Mesenchymal stem cell (in vitro differentiated cells and primary cell): ENCODE measurements at regions not wholly inside any gene's neighbourhood (a gene's known extent, or its start where the extent isn't known, plus 50 kb on each side); places are given as distances from the start of the nearest gene placed in this dataset.

ENCODE experiments used
- DNase-seq: peaks from one replicate; pipeline ENCODE4 v3.0.0-alpha.2; 2013
- H2AFZ ChIP-seq: one replicate; pipeline ENCODE4 v1.6.1; 2013; ENCODE audit warnings: low read depth, mild to moderate bottlenecking, control low read depth, inconsistent platforms, low read length, moderate library complexity
- H2AK5ac ChIP-seq: 2 replicates; pipeline ENCODE4 v1.6.1; 2013; ENCODE audit warnings: low read length, moderate library complexity, mild to moderate bottlenecking, inconsistent platforms; ENCODE audit not compliant: severe bottlenecking
- H2BK120ac ChIP-seq: one replicate; pipeline ENCODE4 v1.6.1; 2013; ENCODE audit warnings: low read depth, mild to moderate bottlenecking, inconsistent platforms, low read length, moderate library complexity
- H2BK12ac ChIP-seq, 2 experiments: one replicate each; pipeline ENCODE4 v1.6.1; 2013; ENCODE audit warnings: inconsistent platforms in 2 of 2, low read length in 2 of 2, mild to moderate bottlenecking in 2 of 2, moderate library complexity in 2 of 2, control low read depth in 1 of 2
- H2BK15ac ChIP-seq: one replicate; pipeline ENCODE4 v1.6.1; 2013; ENCODE audit warnings: mild to moderate bottlenecking, low read depth, inconsistent platforms; ENCODE audit not compliant: poor library complexity, severe bottlenecking
- H2BK5ac ChIP-seq: 2 replicates; pipeline ENCODE4 v1.6.1; 2013; ENCODE audit warnings: low read depth, mild to moderate bottlenecking, low read length, control low read depth, inconsistent platforms; ENCODE audit not compliant: poor library complexity, severe bottlenecking
- H3K14ac ChIP-seq, 2 experiments: one replicate each; pipeline ENCODE4 v1.6.1; 2013; ENCODE audit warnings: inconsistent platforms in 2 of 2, low read length in 2 of 2, control low read depth in 1 of 2, mild to moderate bottlenecking in 1 of 2, moderate library complexity in 1 of 2
- H3K18ac ChIP-seq, 2 experiments: one replicate each; pipeline ENCODE4 v1.6.1; 2013; ENCODE audit warnings: inconsistent platforms in 2 of 2, low read length in 2 of 2, control low read depth in 1 of 2, low read depth in 1 of 2, mild to moderate bottlenecking in 1 of 2
- H3K23ac ChIP-seq, 2 experiments: one replicate each; pipeline ENCODE4 v1.6.1; 2013; ENCODE audit warnings: inconsistent platforms in 2 of 2, low read length in 2 of 2, mild to moderate bottlenecking in 2 of 2, moderate library complexity in 2 of 2, control low read depth in 1 of 2
- H3K27ac ChIP-seq: 2 replicates; pipeline ENCODE4 v1.5.1; 2013; ENCODE audit warnings: mild to moderate bottlenecking, moderate library complexity, low read length, control low read depth, inconsistent platforms; ENCODE audit not compliant: poor library complexity, severe bottlenecking
- H3K27me3 ChIP-seq, 2 experiments: 2 replicates each; pipeline versions ENCODE4 v1.6.1 to v1.7.0; 2013; ENCODE audit warnings: low read length in 2 of 2, mild to moderate bottlenecking in 2 of 2, moderate library complexity in 2 of 2, control low read depth in 1 of 2, inconsistent platforms in 1 of 2; ENCODE audit not compliant: control insufficient read depth in 1 of 2, insufficient read depth in 1 of 2
- H3K36me3 ChIP-seq, 2 experiments: 2 replicates each; pipeline versions ENCODE4 v1.6.1 to v1.7.0; 2013; ENCODE audit warnings: low read length in 2 of 2, control low read depth in 1 of 2, inconsistent platforms in 1 of 2, low read depth in 1 of 2, mild to moderate bottlenecking in 1 of 2; ENCODE audit not compliant: insufficient read depth in 2 of 2, control insufficient read depth in 1 of 2
- H3K4ac ChIP-seq, 2 experiments: one replicate each; pipeline ENCODE4 v1.6.1; 2013; ENCODE audit warnings: inconsistent platforms in 2 of 2, low read length in 2 of 2, mild to moderate bottlenecking in 2 of 2, moderate library complexity in 2 of 2, control low read depth in 1 of 2, low read depth in 1 of 2
- H3K4me1 ChIP-seq: 2 replicates; pipeline ENCODE4 v1.6.1; 2013; ENCODE audit warnings: low read depth, low read length, control low read depth; ENCODE audit not compliant: control insufficient read depth, insufficient read depth
- H3K4me2 ChIP-seq: 2 replicates; pipeline ENCODE4 v1.6.1; 2013; ENCODE audit warnings: low read length, mild to moderate bottlenecking, inconsistent platforms; ENCODE audit not compliant: poor library complexity, severe bottlenecking
- H3K4me3 ChIP-seq, 2 experiments: 2 replicates each; pipeline versions ENCODE4 v1.5.1 to v1.7.0; 2013; ENCODE audit warnings: low read length in 2 of 2, mild to moderate bottlenecking in 2 of 2, control low read depth in 1 of 2, low read depth in 1 of 2; ENCODE audit not compliant: insufficient read depth in 1 of 2
- H3K79me1 ChIP-seq: replicated peaks from 2 replicates; pipeline ENCODE4 v1.6.1; 2013; ENCODE audit warnings: mild to moderate bottlenecking, control low read depth, low read length, inconsistent platforms; ENCODE audit not compliant: poor library complexity, severe bottlenecking
- H3K9ac ChIP-seq: 2 replicates; pipeline ENCODE4 v1.7.0; 2013; ENCODE audit warnings: mild to moderate bottlenecking, low read length, moderate library complexity
- H3K9me3 ChIP-seq: 2 replicates; pipeline ENCODE4 v1.7.0; 2013; ENCODE audit warnings: mild to moderate bottlenecking, low read length; ENCODE audit not compliant: control insufficient read depth
- H4K8ac ChIP-seq: one replicate; pipeline ENCODE4 v1.6.1; 2013; ENCODE audit warnings: inconsistent platforms, mild to moderate bottlenecking, low read length, moderate library complexity
- H4K91ac ChIP-seq: one replicate; pipeline ENCODE4 v1.6.1; 2013; ENCODE audit warnings: mild to moderate bottlenecking, low read length, inconsistent platforms
- WGBS: methylation state at CpG from one replicate; pipeline ENCODE4 v1.1.7; 2013; ENCODE audit warnings: mixed read lengths; 5-methylcytosine and 5-hydroxymethylcytosine counted together

- DNase-seq = peak; percentile 26
- Histone ChIP-seq H3K27me3 (no peaks in the 10 kb centered on the region), H3K4me2 (no peak overlapping the region), H3K4ac (no peak overlapping the region), H2BK5ac (no peak overlapping the region), H4K91ac (no peak overlapping the region), H2AK5ac (no peak overlapping the region), H3K9me3 (no peaks in the 10 kb centered on the region), H2AFZ (no peak overlapping the region), H2BK120ac (no peak overlapping the region), H3K9ac (peak overlapping the region; percentile 25), H3K79me1 (no peaks in the 10 kb centered on the region), H3K4me1 (no peaks in the 10 kb centered on the region), H3K4me3 (no peak overlapping the region), H2BK12ac (no peak overlapping the region), H3K27ac (no peak overlapping the region), H3K23ac (no peak overlapping the region), H3K18ac (no peak overlapping the region), H3K14ac (no peak overlapping the region), H3K36me3 (no peaks in the 10 kb centered on the region), H4K8ac (no peak overlapping the region), H2BK15ac (no peak overlapping the region)
These were observed 880.4 kb downstream of the EPHA7 start for GRCh38 chr6:92538926-92539325.

GRCh38 chr6:92538275-92538674, 881.1 kb downstream of the EPHA7 start:
- H3K9me3 ChIP-seq = no peaks in the 10 kb centered on the region
- DNase-seq = peak; percentile 52
- no peaks in the 10 kb centered on the region for H3K36me3 ChIP-seq
- H2BK5ac ChIP-seq = no peak overlapping the region
- no peak overlapping the region for H4K8ac ChIP-seq
- H3K9ac ChIP-seq = peak overlapping the region; percentile 25
- H3K27ac ChIP-seq = no peak overlapping the region
- H3K4me2 ChIP-seq = no peak overlapping the region
- no peak overlapping the region for H2BK15ac ChIP-seq
- WGBS = 15% methylated on average over 1 of the region's 1 CpG
- no peak overlapping the region for H3K14ac ChIP-seq
- H3K4me3 ChIP-seq = no peak overlapping the region
- H3K4ac ChIP-seq = no peak overlapping the region
- H2AFZ ChIP-seq = no peak overlapping the region
- H3K27me3 ChIP-seq = no peaks in the 10 kb centered on the region
- H2BK120ac ChIP-seq = no peak overlapping the region
- H3K23ac ChIP-seq = no peak overlapping the region
- H2BK12ac ChIP-seq = no peak overlapping the region
- no peaks in the 10 kb centered on the region for H3K4me1 ChIP-seq
- no peak overlapping the region for H3K18ac ChIP-seq
- H3K79me1 ChIP-seq = no peaks in the 10 kb centered on the region
- no peak overlapping the region for H2AK5ac ChIP-seq
- H4K91ac ChIP-seq = no peak overlapping the region

GRCh38 chr6:92534109-92534508, 885.2 kb downstream of the EPHA7 start:
- no peak overlapping the region for H3K4me3 ChIP-seq
- H3K14ac ChIP-seq = no peak overlapping the region
- no peak overlapping the region for H3K27ac ChIP-seq
- H3K23ac ChIP-seq = no peak overlapping the region
- H3K18ac ChIP-seq = no peak overlapping the region
- no peak overlapping the region for H4K91ac ChIP-seq
- no peak overlapping the region for H2AFZ ChIP-seq
- WGBS = 58% methylated on average over 3 of the region's 3 CpGs
- H3K79me1 ChIP-seq = no peaks in the 10 kb centered on the region
- H2AK5ac ChIP-seq = no peak overlapping the region
- H3K36me3 ChIP-seq = no peaks in the 10 kb centered on the region
- H3K4me1 ChIP-seq = no peaks in the 10 kb centered on the region
- H2BK120ac ChIP-seq = no peak overlapping the region
- H2BK12ac ChIP-seq = no peak overlapping the region
- no peak overlapping the region for H2BK15ac ChIP-seq
- H3K4ac ChIP-seq = no peak overlapping the region
- no peak overlapping the region for H4K8ac ChIP-seq
- no peaks in the 10 kb centered on the region for H3K27me3 ChIP-seq
- DNase-seq = no peak
- H3K4me2 ChIP-seq = no peak overlapping the region
- no peak overlapping the region for H3K9ac ChIP-seq
- no peaks in the 10 kb centered on the region for H3K9me3 ChIP-seq
- no peak overlapping the region for H2BK5ac ChIP-seq

- Histone ChIP-seq H3K4me2 (no peak overlapping the region), H3K4ac (no peak overlapping the region), H3K27me3 (no peaks in the 10 kb centered on the region), H2BK12ac (no peak overlapping the region), H3K23ac (no peak overlapping the region), H3K14ac (no peak overlapping the region), H3K4me3 (no peak overlapping the region), H2BK120ac (no peak overlapping the region), H3K4me1 (no peaks in the 10 kb centered on the region), H3K27ac (no peak overlapping the region), H3K9ac (no peak overlapping the region), H4K91ac (no peak overlapping the region), H2BK5ac (no peak overlapping the region), H2AK5ac (no peak overlapping the region), H3K18ac (no peak overlapping the region), H3K9me3 (peaks cover 21% of the 10 kb centered on the region), H3K79me1 (no peaks in the 10 kb centered on the region), H2AFZ (no peak overlapping the region), H2BK15ac (no peak overlapping the region), H4K8ac (no peak overlapping the region), H3K36me3 (no peaks in the 10 kb centered on the region)
- no peak for DNase-seq
- WGBS = 94% methylated on average over 2 of the region's 2 CpGs
These were observed 896.8 kb downstream of the EPHA7 start for GRCh38 chr6:92522589-92522988.
